GM03348 (cell line): ENCODE measurements at regions not wholly inside any gene's neighbourhood (a gene's known extent, or its start where the extent isn't known, plus 50 kb on each side); places are given as distances from the start of the nearest gene placed in this dataset.
"Not testable (repeated sequence)": the region's sequence is repeated elsewhere in the genome, so short reads cannot be mapped to it uniquely, and the experiment has no call there.

Experiments
- DNase-seq: peaks from one replicate; pipeline ENCODE4 v3.0.0; 2012; ENCODE audit warnings: low spot score

DNA sequence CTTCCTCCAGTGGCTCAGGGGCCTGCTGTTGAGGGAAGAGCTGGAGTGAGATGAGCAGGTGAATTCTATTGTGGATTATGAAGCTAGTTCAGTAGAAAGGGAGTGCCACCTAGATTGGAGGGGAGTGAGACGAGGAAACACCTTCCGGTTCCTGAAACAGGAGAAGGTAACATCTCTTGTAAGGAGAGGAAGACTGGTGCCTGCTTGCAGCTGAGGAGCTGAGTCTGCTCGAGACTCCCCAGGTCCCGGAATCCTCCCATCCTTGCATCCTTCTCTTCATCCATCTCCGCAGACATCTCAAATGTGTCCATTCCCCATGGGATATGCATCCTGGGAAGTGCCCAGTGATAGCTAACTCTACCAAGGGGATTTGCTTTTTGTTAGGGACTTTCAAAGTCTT, 242.9 kb upstream of the ZFP64 start:
- DNase-seq, result no peak

DNA sequence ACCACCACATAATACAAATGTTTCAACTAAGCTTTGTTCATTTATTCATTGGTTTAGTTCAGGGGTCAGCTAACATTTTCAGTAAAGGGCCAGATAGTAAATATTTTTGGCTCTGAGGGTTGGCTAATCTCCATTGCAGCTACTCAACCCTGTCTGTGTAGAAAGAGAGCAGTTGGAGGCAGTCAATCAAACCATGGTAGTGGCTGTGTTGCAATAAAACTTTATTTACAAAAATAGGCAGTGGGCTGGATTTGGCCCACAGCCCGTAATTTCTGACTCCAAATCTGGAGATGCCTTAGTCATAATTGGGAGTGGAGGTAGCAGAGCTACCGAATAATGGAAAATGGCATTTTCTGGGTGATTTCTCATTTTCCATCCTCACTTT, 242.5 kb upstream of the ZFP64 start:
- DNase-seq, result no peak

DNA sequence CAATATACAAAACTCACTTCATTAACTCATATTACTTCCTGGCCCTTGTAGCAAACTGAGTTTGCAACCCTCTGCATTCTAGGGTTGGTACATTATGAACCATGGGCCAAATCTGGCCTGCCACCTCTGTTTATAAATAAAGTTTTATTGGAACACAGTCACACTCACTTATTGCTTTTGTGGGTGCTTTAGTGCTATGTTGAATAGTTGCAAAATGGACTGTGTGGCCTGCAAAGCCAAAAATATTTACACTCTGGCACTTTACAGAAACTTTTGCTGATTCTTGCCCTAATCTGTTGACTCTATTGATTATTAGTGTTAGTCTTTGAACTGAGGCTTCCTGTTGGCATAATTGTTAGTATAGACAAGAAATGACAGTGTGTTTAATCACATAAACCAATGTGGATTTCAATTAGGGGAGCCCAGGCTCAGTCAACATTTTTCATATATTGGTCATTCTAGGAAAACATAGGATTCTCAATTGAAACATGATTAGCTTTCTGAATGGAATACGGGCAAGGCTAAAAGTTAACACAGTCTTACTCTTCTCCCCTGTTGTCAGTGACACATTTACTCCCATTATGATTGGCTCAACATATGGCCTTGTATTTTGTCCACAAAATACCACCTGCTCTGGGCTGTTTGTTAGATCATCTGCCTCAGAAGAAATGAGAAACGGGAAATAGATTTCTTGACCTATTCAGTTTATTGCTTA, 241.9 kb upstream of the ZFP64 start:
- DNase-seq, result no peak

DNA sequence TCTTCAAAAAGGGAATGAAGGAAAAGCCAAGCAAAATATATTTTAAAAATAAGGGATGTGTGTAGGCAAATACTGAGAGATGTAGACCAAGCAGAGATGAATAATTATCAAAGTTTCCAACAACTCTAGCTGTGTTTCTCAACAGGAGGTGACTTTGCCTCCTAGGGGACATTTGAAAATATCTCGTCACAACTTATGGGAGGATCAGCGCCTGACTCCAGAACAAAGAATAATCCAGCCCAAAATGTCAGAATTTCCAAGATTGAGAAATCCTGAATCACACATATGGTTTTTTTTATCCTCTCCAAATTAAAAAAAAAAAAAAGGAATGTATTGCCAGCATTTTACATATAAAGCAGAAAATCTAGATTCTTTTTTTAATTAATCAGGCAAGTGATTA, 241.2 kb upstream of the ZFP64 start:
- DNase-seq, result peak; percentile 53

DNA sequence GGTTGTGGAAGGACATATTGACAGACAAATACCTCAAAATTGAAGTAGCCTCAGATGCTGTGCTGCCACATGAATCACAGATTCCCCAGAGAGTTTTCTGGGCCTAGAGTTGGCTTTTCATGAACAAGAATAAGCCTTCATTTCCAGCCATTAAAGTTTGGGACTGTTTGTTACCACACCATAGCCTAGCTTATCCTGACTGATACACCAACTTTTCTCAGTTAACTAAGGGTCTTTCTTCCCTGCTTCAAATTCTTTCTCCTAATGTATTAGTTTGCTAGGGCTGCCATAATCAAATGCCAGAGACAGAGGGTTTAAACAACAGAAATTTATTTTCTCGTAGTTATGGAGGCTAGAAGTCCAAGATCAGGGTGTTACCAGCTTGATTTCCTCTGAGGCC, 237.4 kb upstream of the ZFP64 start:
- no peak for DNase-seq

DNA sequence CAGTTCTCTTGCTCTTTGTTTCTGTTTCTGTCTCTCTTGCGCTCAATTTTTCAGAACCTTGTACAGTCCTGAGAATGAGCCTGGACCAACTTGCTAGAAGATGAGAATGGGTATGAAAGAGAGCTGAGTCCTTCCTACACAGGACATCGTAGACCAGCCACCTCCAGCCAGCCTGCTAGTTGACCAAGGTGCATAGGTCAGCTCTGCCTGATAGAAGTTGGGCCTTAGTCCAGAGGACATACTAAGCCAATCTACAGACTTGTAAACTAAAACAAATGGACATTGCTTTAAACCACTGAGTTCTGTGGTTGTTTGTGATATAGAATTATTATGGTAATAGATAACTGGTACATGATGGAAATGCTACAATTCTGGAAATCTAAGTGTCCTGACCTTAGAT, 236.4 kb upstream of the ZFP64 start:
- DNase-seq, result no peak

DNA sequence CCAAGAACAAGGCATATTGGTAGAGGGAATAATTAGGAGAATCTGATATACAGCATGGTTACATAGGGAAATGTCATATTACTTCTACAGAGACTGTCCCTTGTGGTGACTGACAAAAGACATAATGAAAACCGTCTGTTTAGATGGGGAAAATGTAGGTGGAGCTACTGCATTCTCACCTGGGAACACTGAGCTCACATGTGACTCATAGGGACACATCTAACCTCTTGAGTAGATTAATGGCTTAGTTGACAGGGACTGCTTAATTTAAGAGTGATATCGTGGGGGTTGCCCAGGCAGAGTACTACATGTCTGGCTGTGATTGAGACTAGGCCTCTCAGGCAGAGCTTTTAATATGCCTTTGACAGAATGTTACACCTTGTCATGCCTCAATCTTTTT, 235.3 kb upstream of the ZFP64 start:
- DNase-seq, result no peak

DNA sequence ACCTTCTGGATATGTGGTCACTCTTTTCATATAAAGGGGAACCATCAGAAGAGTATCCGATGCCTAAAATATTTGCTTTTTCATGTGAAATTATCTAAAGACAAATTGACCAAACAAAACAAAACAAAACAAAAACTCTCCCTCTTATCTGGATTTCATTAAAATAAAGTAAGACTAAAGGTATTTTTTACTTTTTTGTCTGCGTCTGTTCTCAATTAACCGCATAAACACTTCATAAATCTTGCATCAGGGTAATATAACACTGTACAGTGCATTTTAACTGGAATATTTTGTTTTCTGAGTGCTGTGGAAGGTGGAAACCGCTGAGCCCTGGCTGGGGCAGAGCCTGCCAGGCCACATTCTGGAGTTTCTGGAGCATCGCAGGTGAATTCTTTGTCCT, 234.1 kb upstream of the ZFP64 start:
- peak; percentile 22 for DNase-seq

DNA sequence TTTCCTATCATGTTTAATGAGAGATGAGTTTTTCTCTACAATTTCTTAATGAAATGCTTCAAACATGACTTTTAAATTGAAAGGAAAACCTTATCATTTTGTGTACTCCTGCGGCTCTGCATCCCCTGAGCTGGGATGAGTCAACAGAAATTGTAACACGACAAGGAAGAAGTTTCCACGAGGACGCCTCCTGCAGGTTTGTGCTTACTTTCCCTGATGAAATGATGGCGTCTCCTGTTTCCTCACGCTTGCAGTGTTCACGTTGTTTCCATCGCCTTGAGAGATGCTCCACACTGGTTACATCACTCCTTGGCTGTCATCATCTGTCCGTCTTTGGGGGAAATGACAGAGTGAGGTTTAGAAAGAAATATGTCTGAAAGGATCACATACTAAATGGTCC, 233.7 kb upstream of the ZFP64 start:
- DNase-seq, result peak; percentile 51

DNA sequence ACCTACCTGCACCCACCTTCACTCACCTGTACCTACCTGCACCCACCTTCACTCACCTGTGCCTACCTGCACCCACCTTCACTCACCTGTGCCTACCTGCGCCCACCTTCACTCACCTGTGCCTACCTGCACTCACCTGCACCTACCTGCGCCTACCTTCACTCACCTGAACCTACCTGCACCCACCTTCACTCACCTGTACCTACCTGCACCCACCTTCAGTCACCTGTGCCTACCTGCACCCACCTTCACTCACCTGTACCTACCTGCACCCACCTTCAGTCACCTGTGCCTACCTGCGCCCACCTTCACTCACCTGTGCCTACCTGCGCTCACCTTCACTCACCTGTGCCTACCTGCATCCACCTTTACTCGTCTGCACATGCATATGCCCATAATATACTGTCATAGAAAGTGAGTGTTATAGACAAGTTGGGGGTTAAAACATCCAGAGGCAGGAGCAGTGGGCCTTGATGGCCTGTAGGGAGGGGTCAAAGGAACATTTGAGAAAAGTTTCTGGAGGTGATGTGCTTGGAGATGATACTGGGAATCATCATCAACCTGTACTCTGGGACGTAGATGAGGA, 232.9 kb upstream of the ZFP64 start:
- DNase-seq, result not testable (repeated sequence)

DNA sequence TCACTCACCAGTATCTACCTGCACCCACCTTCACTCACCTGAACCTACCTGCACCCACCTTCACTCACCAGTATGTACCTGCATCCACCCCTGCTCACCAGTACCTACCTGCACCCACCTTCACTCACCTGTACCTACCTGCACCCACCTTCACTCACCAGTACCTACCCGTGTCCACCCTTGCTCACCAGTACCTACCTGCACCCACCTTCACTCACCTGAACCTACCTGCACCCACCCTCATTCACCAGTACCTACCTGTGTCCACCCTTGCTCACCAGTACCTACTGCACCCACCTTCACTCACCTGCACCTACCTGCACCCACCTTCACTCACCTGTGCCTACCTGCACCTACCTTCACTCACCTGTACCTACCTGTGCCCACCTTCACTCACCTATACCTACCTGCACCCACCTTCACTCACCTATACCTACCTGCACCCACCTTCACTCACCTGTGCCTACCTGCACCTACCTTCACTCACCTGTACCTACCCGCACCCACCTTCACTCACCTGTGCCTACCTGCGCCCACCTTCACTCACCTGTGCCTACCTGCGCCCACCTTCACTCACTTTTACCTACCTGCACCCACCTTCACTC, 232.1 kb upstream of the ZFP64 start:
- not testable (repeated sequence) for DNase-seq

DNA sequence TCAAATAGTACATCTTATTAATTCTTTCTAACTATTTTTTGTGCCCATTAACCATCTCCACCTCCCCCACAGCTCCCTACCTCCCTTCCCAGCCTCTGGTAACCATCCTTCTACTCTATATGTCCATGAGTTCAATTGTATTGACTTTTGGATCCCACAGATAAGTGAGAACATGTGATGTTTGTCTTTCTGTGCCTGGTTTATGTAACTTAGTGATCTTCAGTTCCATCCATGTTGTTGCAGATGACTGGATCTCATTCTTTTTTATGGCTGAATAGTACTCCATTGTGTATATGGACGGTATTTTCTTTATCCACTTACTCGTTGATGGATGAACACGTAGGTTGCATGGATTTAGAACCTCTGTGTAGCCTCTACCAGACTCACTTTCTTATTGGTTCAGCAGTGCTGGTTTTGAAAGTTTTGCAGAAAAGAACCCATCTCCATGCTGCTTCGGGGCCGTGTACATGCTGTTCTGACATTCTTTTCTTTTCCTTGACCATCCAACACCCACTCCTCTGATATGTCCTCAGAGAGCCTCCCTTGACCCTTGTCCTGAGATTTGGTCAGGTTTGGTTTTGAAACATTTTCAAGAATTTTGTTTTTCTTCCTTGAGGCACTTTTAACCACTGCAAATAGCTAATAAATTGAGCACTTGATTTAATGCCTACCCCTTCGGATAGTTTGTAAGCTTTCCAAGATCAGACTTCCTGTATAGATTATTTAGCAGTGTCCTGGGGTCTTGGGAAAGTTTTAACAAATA, 231.2 kb upstream of the ZFP64 start:
- DNase-seq, result peak; percentile 24

DNA sequence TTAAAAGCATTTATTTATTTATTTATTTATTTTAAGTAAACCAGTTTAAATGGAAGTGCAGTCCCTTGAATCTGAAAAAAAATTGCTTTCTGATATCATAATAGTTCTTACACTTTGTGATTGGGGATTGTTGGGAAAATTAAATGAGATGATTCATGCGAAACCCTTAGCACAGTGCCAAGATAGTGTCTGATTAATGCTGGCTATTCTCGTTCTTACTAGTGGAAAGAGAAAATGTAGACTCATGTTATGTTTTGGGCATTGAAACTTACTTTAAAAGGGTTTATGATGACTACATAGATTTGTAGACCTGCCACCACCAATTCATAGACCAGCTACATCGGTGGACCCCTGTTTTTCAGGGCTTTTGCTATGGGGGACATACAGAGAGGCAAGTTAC, 229.2 kb upstream of the ZFP64 start:
- DNase-seq, result peak; percentile 25

DNA sequence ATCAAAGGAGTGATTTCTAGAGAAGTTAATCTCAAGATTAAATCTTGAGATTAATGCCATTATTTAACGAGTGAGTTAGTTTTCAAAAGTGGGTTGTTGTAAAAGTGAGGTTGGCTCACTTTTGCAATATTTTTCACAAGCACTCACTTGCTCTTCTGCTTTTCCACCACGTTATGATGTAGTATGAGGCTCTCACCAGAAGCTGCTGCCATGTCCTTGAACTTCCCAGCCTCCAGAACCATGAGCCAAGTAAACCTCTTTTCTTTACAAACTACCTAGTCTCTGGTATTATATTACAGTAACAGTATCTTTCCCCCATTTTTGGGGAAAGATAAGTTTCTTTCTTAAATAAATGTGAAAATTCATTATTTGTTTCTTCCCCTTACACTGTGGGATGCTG, 227.6 kb upstream of the ZFP64 start:
- DNase-seq, result no peak

DNA sequence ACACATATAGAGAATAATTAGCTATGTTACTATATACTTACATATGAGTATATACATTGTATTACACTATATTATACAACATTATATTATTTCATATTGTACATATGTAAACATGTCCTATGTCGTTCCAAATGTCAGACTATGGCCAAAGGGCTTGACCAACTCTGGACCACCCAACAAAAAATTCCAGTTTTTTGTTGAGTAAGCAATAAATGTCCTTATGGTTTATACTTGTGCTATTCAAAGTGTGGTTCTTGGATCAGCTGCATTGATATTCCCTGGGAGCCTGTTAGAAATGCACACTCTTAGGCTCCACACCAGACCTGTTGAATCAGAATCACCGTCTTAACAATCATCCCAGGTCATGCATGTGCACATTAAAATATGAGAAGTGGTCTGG, 225.4 kb upstream of the ZFP64 start:
- no peak for DNase-seq

DNA sequence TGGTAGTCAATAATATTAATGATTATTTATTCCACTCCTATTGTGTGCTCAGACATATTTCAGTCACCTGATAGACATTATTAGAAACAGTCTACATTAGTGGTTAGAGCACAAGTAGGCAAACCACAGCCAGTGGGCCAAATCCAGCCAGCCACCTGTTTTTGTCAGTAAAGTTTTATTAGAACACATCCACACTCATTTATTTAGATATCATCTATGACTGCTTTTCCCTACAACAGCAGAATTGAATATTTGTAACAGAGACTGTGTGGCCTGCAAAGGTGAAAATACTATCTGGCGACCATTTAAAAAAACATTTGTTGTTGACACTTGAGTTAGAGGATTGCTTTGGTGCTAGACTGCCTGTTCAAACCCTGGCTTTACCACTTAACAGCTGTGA, 220.0 kb upstream of the ZFP64 start:
- no peak for DNase-seq

DNA sequence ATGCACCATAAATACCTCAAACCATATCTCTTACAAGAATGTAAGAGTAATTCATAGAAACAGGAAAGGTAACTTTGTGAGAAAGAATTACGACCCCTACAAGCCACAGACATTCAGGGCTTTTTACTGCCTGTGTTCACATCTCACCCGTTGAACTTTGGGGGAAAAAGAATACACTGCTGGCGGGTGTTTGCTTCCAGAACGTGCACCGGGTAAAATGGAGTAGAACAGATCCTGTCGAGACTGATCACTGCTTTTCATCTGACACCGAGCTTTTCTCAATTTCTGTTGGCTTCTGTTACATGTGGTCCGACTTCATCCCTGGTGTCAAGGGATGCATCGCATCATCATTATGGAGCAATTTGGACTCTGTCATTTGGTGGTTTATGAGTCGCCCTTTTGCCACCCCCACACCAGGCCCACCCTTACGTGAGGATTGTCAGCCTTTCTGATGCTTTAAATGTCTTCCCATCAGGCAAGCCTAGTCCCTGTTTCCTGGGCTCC, 219.2 kb upstream of the ZFP64 start:
- DNase-seq, result no peak

DNA sequence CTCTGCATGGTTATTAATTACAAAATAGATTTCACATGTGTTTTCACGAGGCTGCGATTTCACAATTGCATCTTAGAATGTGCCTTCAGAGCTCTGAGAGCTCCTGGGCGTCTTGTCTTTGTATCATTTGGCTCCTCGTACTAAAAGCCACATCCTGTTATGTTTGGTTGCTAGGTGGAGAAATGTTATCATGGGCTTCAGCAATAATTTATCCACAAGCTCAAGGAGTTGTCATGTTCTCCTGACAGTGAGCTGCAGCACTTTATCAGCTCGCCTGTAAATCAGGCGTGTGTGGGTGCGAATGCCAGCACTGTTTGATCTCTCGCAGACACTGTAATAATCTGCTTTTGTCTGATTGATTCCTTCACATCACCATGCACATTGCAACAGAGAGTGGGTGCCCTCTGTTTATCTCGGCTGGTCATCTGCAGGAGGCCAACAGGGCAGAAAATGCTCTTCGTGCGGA, 218.6 kb upstream of the ZFP64 start:
- DNase-seq, result peak; percentile 36

DNA sequence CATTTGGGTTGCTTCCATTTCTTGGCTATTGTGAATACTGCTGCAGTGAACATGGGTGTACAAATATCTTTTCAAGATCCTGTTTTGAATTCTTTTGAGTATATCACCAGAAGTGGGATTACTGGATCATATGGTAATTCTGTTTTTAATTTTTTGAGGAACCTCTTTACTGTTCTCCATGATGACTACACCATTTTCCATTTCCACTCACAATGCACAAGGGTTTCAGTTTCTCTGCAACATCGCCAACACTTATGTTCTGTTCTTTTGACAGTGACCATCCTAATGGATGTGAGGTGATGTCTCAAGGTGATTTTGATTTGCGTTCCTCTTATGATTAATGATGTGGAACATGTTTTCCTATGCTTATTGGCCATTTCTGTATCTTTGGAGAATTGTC, 214.4 kb upstream of the ZFP64 start:
- no peak for DNase-seq

DNA sequence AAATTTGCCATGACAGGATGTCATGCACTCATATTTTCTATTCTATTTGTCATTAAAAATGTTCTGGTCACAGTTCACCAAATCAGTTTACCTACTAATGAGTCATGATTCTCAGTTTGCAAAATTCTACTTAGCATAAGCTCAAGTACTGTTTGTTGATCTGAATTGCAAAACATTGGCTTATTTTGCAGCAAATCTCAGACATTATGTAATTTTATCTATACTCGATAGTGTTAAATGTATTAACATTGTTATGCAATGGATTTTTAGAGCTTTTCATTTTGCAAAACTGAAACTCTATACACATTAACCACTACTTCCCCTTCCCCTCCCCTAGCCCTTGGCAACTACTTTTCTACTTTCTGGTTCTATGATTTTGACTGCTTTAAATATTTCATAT, 213.8 kb upstream of the ZFP64 start:
- DNase-seq, result no peak

DNA sequence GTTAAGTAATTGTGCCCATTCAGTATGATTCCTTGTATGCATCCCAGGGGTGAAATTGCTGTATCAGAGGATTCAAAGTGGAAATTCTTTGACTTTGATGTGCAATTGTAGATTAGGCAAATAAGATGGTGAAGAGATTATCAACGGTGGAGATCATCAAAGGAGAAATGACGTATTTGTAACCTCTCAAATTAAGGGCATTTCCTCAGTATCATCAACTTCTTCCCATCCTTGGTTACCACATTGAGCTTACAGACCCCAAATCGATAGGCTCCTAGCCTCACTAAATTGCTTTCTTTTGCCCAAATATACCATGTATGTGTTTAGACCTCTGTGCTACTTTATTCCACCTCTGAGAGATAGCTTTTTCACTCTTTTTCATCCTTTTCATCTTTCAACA, 213.1 kb upstream of the ZFP64 start:
- no peak for DNase-seq

DNA sequence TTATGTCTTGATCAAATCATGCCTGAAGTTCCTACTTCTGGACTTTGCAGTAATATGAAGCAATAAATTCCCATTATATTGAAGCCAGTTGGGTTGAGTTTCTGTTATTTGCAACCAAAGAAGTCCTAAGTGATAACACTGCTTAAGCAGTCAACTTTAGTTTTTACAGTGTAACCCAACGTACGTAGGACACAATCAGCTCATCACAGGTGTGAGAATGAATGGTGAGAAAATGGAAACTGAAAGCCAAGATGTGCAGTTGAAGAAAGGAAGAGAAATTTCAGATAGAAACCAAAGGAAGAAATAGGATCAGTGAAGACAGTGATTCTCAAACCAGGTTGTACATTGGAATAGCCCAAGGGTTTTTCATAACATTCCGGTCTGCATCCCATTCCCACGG, 211.4 kb upstream of the ZFP64 start:
- DNase-seq, result no peak

DNA sequence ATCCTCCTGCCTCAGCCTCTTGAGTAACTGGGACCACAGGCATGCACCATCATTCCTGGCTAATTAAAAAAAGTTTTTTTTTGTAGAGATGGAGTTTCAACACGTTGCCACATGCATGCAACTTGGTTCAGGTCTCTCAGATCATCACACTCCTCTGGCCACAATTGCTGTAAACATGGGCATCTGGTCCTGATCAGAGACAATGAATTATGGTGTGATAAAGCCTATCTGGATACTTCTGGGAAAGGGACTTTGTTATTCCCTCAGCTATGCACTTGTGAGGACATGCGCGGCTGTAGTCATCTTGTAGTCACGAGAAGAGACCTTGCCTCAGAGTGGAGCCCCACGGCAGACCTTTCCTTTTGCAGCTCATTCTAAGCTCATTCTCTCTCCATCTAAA, 210.9 kb upstream of the ZFP64 start:
- DNase-seq, result peak; percentile 58
